Large intestine (tissue), 3 donors: ENCODE measurements at regions not wholly inside any gene's neighbourhood (a gene's known extent, or its start where the extent isn't known, plus 50 kb on each side); places are given as distances from the start of the nearest gene placed in this dataset.
"Not testable (repeated sequence)": the region's sequence is repeated elsewhere in the genome, so short reads cannot be mapped to it uniquely, and the experiment has no call there.

Experiments used
- DNase-seq, 2 donors: peaks; one replicate each; pipeline versions ENCODE4 v3.0.0 to v3.0.0-alpha.2; 2013
- H3K27ac ChIP-seq: one replicate; pipeline ENCODE4 v1.5.1; 2013; ENCODE audit warnings: low read length
- H3K27me3 ChIP-seq: 2 replicates; pipeline ENCODE4 v1.6.1; 2013; ENCODE audit warnings: low read length; ENCODE audit not compliant: control insufficient read depth, insufficient read depth
- H3K36me3 ChIP-seq: 2 replicates; pipeline ENCODE4 v1.6.1; 2013; ENCODE audit warnings: low read length; ENCODE audit not compliant: control insufficient read depth, insufficient read depth
- H3K4me1 ChIP-seq: one replicate; pipeline ENCODE4 v1.6.1; 2013; ENCODE audit warnings: low read length; ENCODE audit not compliant: control insufficient read depth, insufficient read depth
- H3K4me3 ChIP-seq: one replicate; pipeline ENCODE4 v1.5.1; 2013; ENCODE audit warnings: low read length
- H3K9me3 ChIP-seq: one replicate; pipeline ENCODE4 v1.6.1; 2013; ENCODE audit warnings: mild to moderate bottlenecking, low read depth, low read length, moderate library complexity; ENCODE audit not compliant: control insufficient read depth
- WGBS: methylation state at CpG from one replicate; pipeline ENCODE4 v1.1.5; 2013; ENCODE audit warnings: low lambda C conversion rate; ENCODE audit not compliant: insufficient coverage; 5-methylcytosine and 5-hydroxymethylcytosine counted together

GRCh38 chr3:176016203-176016602 is 1157.1 kb downstream of the NAALADL2 start:
- H3K27me3 ChIP-seq, DNase-seq, H3K9me3 ChIP-seq, H3K27ac ChIP-seq, H3K4me3 ChIP-seq, H3K36me3 ChIP-seq, H3K4me1 ChIP-seq: not testable (repeated sequence)
- WGBS, result no CpG with 5 or more reads among the region's 20 CpGs

GRCh38 chr3:176015228-176015627 is 1156.1 kb downstream of the NAALADL2 start:
- not testable (repeated sequence) for H3K27me3 ChIP-seq, H3K36me3 ChIP-seq, DNase-seq, H3K27ac ChIP-seq, H3K4me3 ChIP-seq, H3K4me1 ChIP-seq, H3K9me3 ChIP-seq
- no CpG with 5 or more reads among the region's 5 CpGs for WGBS

GRCh38 chr3:176009256-176009655 is 1150.1 kb downstream of the NAALADL2 start:
- DNase-seq, result no peak
- 71% methylated on average over 1 of the region's 1 CpG for WGBS
- no peak overlapping the region for H3K4me3 ChIP-seq
- no peaks in the 10 kb centered on the region for H3K27me3 ChIP-seq
- H3K36me3 ChIP-seq, result no peaks in the 10 kb centered on the region
- H3K27ac ChIP-seq, result no peak overlapping the region
- no peaks in the 10 kb centered on the region for H3K4me1 ChIP-seq
- H3K9me3 ChIP-seq, result no peaks in the 10 kb centered on the region

GRCh38 chr3:176005564-176005963 is 1146.4 kb downstream of the NAALADL2 start:
- H3K4me1 ChIP-seq, result no peaks in the 10 kb centered on the region
- no peak for DNase-seq
- no peak overlapping the region for H3K27ac ChIP-seq
- H3K27me3 ChIP-seq, result no peaks in the 10 kb centered on the region
- no peaks in the 10 kb centered on the region for H3K9me3 ChIP-seq
- WGBS, result no CpG with 5 or more reads among the region's 1 CpG
- H3K36me3 ChIP-seq, result no peaks in the 10 kb centered on the region
- H3K4me3 ChIP-seq, result no peak overlapping the region

- no CpG with 5 or more reads among the region's 2 CpGs for WGBS
- Histone ChIP-seq H3K4me1 (no peaks in the 10 kb centered on the region), H3K27me3 (no peaks in the 10 kb centered on the region), H3K36me3 (no peaks in the 10 kb centered on the region), H3K27ac (no peak overlapping the region), H3K4me3 (no peak overlapping the region), H3K9me3 (no peaks in the 10 kb centered on the region)
- no peak for DNase-seq
These were observed 1130.0 kb downstream of the NAALADL2 start for GRCh38 chr3:175989161-175989560.

GRCh38 chr3:175988401-175988800 is 1129.3 kb downstream of the NAALADL2 start:
- H3K4me1 ChIP-seq, result no peaks in the 10 kb centered on the region
- no peak for DNase-seq
- no peak overlapping the region for H3K4me3 ChIP-seq
- no peaks in the 10 kb centered on the region for H3K36me3 ChIP-seq
- no CpG with 5 or more reads among the region's 1 CpG for WGBS
- H3K27me3 ChIP-seq, result no peaks in the 10 kb centered on the region
- H3K27ac ChIP-seq, result no peak overlapping the region
- H3K9me3 ChIP-seq, result no peaks in the 10 kb centered on the region

- H3K9me3 ChIP-seq, result no peaks in the 10 kb centered on the region
- no peak overlapping the region for H3K4me3 ChIP-seq
- 80% methylated on average over 1 of the region's 1 CpG for WGBS
- no peaks in the 10 kb centered on the region for H3K27me3 ChIP-seq
- H3K27ac ChIP-seq, result no peak overlapping the region
- no peak for DNase-seq
- no peaks in the 10 kb centered on the region for H3K4me1 ChIP-seq
- H3K36me3 ChIP-seq, result no peaks in the 10 kb centered on the region
These were observed 1126.6 kb downstream of the NAALADL2 start for GRCh38 chr3:175985781-175986180.

GRCh38 chr3:175983379-175983778 is 1124.2 kb downstream of the NAALADL2 start:
- 71% methylated on average over 1 of the region's 1 CpG for WGBS

GRCh38 chr3:175980486-175981090 is 1121.5 kb downstream of the NAALADL2 start:
- no peak overlapping the region for H3K4me3 ChIP-seq
- peaks cover 6% of the 10 kb centered on the region for H3K9me3 ChIP-seq
- no peaks in the 10 kb centered on the region for H3K4me1 ChIP-seq
- no CpG with 5 or more reads among the region's 2 CpGs for WGBS
- no peaks in the 10 kb centered on the region for H3K36me3 ChIP-seq
- H3K27ac ChIP-seq, result no peak overlapping the region
- no peak for DNase-seq
- no peaks in the 10 kb centered on the region for H3K27me3 ChIP-seq

More at GRCh38 chr3:175983379-175983778, 1124.2 kb downstream of the NAALADL2 start:
- no peaks in the 10 kb centered on the region for H3K36me3 ChIP-seq
- H3K27me3 ChIP-seq, result no peaks in the 10 kb centered on the region
- no peaks in the 10 kb centered on the region for H3K4me1 ChIP-seq
- no peak overlapping the region for H3K4me3 ChIP-seq
- peaks cover 1% of the 10 kb centered on the region for H3K9me3 ChIP-seq
- no peak overlapping the region for H3K27ac ChIP-seq
- no peak for DNase-seq

GRCh38 chr3:175977968-175978752 is 1119.0 kb downstream of the NAALADL2 start:
- Histone ChIP-seq H3K27ac (no peak overlapping the region), H3K9me3 (peaks cover 6% of the 10 kb centered on the region), H3K36me3 (no peaks in the 10 kb centered on the region), H3K4me3 (no peak overlapping the region), H3K27me3 (no peaks in the 10 kb centered on the region), H3K4me1 (no peaks in the 10 kb centered on the region)
- no peak for DNase-seq
- no CpG with 5 or more reads among the region's 32 CpGs for WGBS

- 100% methylated on average over 2 of the region's 3 CpGs for WGBS
- H3K36me3 ChIP-seq, result no peaks in the 10 kb centered on the region
- H3K9me3 ChIP-seq, result no peaks in the 10 kb centered on the region
- no peaks in the 10 kb centered on the region for H3K4me1 ChIP-seq
- no peak for DNase-seq
- H3K4me3 ChIP-seq, result no peak overlapping the region
- H3K27ac ChIP-seq, result no peak overlapping the region
- no peaks in the 10 kb centered on the region for H3K27me3 ChIP-seq
These were observed 1110.3 kb downstream of the NAALADL2 start for GRCh38 chr3:175969456-175969855.
